ENCODE measurements at regions not wholly inside any gene's neighbourhood (a gene's known extent, or its start where the extent isn't known, plus 50 kb on each side); places are given as distances from the start of the nearest gene placed in this dataset.

- dilution Hi-C loops (cut with MboI; ENCODE audit: extremely low pct_ligation_motif_present, low sequenced_read_pairs) (no loop called here), intact Hi-C loops (cut with micrococcal nuclease) (no loop called here)
- no peak overlapping the region for H2AFZ ChIP-seq (ENCODE audit: low read depth, low read length)
- no peak overlapping the region for H3K4me3 ChIP-seq (replicated peaks in 1 of 3; ENCODE audit: insufficient read depth in 1 of 3, low read depth in 1 of 3, low read length in 3 of 3)
- ChIA-PET POLR2A (no interaction called here), CTCF (interaction anchor here (1.1 kb wide), 1 partner anchor 11 kb away, joined by 4 read pairs; no protein-coding TSS in a partner anchor)
- H3K9me3 ChIP-seq (replicated peaks; ENCODE audit: control insufficient read depth, insufficient read depth, low read length) = no peaks in the 10 kb centered on the region
- FAIRE-seq (no peak), DNase-seq (ENCODE audit: low read depth, low spot score) (no peak)
- H3K4me1 ChIP-seq (ENCODE audit: control insufficient read depth, extremely low read depth, insufficient read depth, low read length) = no peaks in the 10 kb centered on the region
- H4K20me1 ChIP-seq (replicated peaks; ENCODE audit: control insufficient read depth, extremely low read depth, insufficient read depth, low read length) = no peaks in the 10 kb centered on the region
- no peak overlapping the region for H3K9ac ChIP-seq (replicated peaks; ENCODE audit: extremely low read depth, insufficient read depth, low read length)
- H3K9me1 ChIP-seq (replicated peaks; ENCODE audit: control insufficient read depth, extremely low read depth, insufficient read depth, low read length) = no peaks in the 10 kb centered on the region
- BruUV-seq (replicated peaks) = no TSS peak
- no peaks in the 10 kb centered on the region for H3K79me2 ChIP-seq (ENCODE audit: control insufficient read depth, insufficient read depth, low read length)
- no peaks in the 10 kb centered on the region for H3K36me3 ChIP-seq (ENCODE audit: control insufficient read depth in 2 of 2, extremely low read depth in 1 of 2, insufficient read depth in 2 of 2, low read length in 2 of 2)
- H3K4me2 ChIP-seq (ENCODE audit: insufficient read depth, low read length) = no peak overlapping the region
- TF ChIP-seq MAX (IDR thresholded peaks at IDR 0.05; ENCODE audit: insufficient read depth, insufficient read length) (no peak), POLR2AphosphoS5 (IDR thresholded peaks at IDR 0.05; ENCODE audit: insufficient read depth, low read depth, low read length) (no peak), GATA2 (IDR thresholded peaks at IDR 0.05; ENCODE audit: insufficient read depth, insufficient read length, low read depth, low read length) (no peak), POLR2A (IDR thresholded peaks at IDR 0.05; ENCODE audit: low read depth, low read length) (no peak), EZH2 (IDR thresholded peaks at IDR 0.05; ENCODE audit: borderline replicate concordance, low read depth, low read length, severe bottlenecking) (no peak), FOS (IDR thresholded peaks at IDR 0.05; ENCODE audit: borderline replicate concordance, insufficient read depth, low read length) (no peak), JUN (IDR thresholded peaks at IDR 0.05; ENCODE audit: borderline replicate concordance, insufficient read depth, insufficient read length, low read depth) (no peak), CTCF (IDR thresholded peaks at IDR 0.05; ENCODE audit: extremely low read depth in 1 of 2, insufficient read depth in 1 of 2, low read depth in 1 of 2, low read length in 2 of 2) (no peak), MYC (IDR thresholded peaks at IDR 0.05; ENCODE audit: low read depth, low read length) (no peak)
- no peaks in the 10 kb centered on the region for H3K27me3 ChIP-seq (ENCODE audit: control insufficient read depth in 2 of 2, insufficient read depth in 2 of 2, low read length in 2 of 2)
- no peak overlapping the region for H3K27ac ChIP-seq (ENCODE audit: insufficient read depth, low read depth, low read length)
These were observed 163.1 kb downstream of the TTC8 start for GRCh38 chr14:88987516-88987915.

Data from endothelial cell of umbilical vein (primary cell).